Suprapubic skin (tissue), 3 donors: ENCODE measurements at regions not wholly inside any gene's neighbourhood (a gene's known extent, or its start where the extent isn't known, plus 50 kb on each side); places are given as distances from the start of the nearest gene placed in this dataset.

Experiments
- POLR2AphosphoS5 ChIP-seq, 3 donors: sonication (generic); formaldehyde crosslinking; IDR thresholded peaks; one replicate each; pipeline ENCODE4 v1.6.1; 2017; ENCODE audit warnings: antibody characterized with exemption in 3 of 3
- TF ChIP-seq, protein P1 (sequence below), 2 donors: fragments of 200-600 bp in 1 of 2; fragments of 450-650 bp in 1 of 2; sonication (generic) in 1 of 2; IDR thresholded peaks; one replicate each; pipeline ENCODE4 v1.5.1; 2016 to 2019; ENCODE audit warnings: antibody characterized with exemption in 2 of 2, mild to moderate bottlenecking in 1 of 2, moderate library complexity in 1 of 2

DNA sequence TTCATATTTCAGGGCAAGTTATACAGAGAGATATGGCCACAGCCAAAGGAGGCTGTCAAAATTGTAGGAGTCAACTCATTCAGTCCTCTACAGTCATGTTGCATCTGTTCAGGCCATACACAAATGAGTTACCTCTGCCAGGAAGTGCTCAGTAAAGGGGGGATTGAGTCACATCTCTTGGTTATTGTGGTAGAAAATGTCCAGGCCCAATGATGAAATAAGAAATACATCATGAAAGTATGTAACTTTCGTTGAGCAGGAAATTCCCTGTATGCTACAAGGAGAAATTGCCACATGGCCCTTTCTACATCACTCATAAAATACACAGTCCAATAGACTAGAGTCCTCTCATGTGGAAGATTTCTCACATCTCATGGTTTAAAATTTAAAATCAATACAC is 103.9 kb upstream of the COL3A1 start:
- TF ChIP-seq, protein P1, sequence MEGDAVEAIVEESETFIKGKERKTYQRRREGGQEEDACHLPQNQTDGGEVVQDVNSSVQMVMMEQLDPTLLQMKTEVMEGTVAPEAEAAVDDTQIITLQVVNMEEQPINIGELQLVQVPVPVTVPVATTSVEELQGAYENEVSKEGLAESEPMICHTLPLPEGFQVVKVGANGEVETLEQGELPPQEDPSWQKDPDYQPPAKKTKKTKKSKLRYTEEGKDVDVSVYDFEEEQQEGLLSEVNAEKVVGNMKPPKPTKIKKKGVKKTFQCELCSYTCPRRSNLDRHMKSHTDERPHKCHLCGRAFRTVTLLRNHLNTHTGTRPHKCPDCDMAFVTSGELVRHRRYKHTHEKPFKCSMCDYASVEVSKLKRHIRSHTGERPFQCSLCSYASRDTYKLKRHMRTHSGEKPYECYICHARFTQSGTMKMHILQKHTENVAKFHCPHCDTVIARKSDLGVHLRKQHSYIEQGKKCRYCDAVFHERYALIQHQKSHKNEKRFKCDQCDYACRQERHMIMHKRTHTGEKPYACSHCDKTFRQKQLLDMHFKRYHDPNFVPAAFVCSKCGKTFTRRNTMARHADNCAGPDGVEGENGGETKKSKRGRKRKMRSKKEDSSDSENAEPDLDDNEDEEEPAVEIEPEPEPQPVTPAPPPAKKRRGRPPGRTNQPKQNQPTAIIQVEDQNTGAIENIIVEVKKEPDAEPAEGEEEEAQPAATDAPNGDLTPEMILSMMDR (IDR thresholded peaks at IDR 0.05) = no peak
- TF ChIP-seq POLR2AphosphoS5 (IDR thresholded peaks at IDR 0.05) = no peak
